ENCODE measurements at regions not wholly inside any gene's neighbourhood (a gene's known extent, or its start where the extent isn't known, plus 50 kb on each side); places are given as distances from the start of the nearest gene placed in this dataset.
A peak's percentile ranks its signal among the peaks of the same experiment; 100 is the strongest.

- no peak for DNase-seq (ENCODE audit: extremely low spot score, unreplicated experiment)
- Mint-ChIP-seq H3K4me1 (ENCODE audit: unreplicated experiment) (peaks cover 3% of the 10 kb centered on the region), H3K4me3 (no peak overlapping the region), H3K27me3 (peaks cover 20% of the 10 kb centered on the region), H3K27ac (no peak overlapping the region), H3K36me3 (peaks cover 3% of the 10 kb centered on the region), H3K9me3 (no peaks in the 10 kb centered on the region)
- no peak for TF ChIP-seq CTCF (conservative IDR thresholded peaks at IDR 0.05)
Measured at GRCh38 chr14:95391331-95391730, 71.6 kb upstream of the CLMN start.

GRCh38 chr14:95389471-95390011 is 69.8 kb upstream of the CLMN start:
- H3K9me3 Mint-ChIP-seq = no peaks in the 10 kb centered on the region
- H3K36me3 Mint-ChIP-seq = peaks cover 3% of the 10 kb centered on the region
- no peak overlapping the region for H3K4me3 Mint-ChIP-seq
- DNase-seq (ENCODE audit: extremely low spot score, unreplicated experiment) = peak; percentile 43
- no peak for TF ChIP-seq CTCF (conservative IDR thresholded peaks at IDR 0.05)
- H3K27ac Mint-ChIP-seq = no peak overlapping the region
- peaks cover 20% of the 10 kb centered on the region for H3K27me3 Mint-ChIP-seq
- H3K4me1 Mint-ChIP-seq (ENCODE audit: unreplicated experiment) = no peaks in the 10 kb centered on the region

GRCh38 chr14:95388699-95389098 is 69.0 kb upstream of the CLMN start:
- H3K4me1 Mint-ChIP-seq (ENCODE audit: unreplicated experiment) = no peaks in the 10 kb centered on the region
- DNase-seq (ENCODE audit: extremely low spot score, unreplicated experiment) = peak; percentile 11
- no peak overlapping the region for H3K4me3 Mint-ChIP-seq
- no peaks in the 10 kb centered on the region for H3K36me3 Mint-ChIP-seq
- no peak for TF ChIP-seq CTCF (conservative IDR thresholded peaks at IDR 0.05)
- no peaks in the 10 kb centered on the region for H3K9me3 Mint-ChIP-seq
- H3K27ac Mint-ChIP-seq = no peak overlapping the region
- peaks cover 19% of the 10 kb centered on the region for H3K27me3 Mint-ChIP-seq

- Mint-ChIP-seq H3K27me3 (peaks cover 19% of the 10 kb centered on the region), H3K36me3 (no peaks in the 10 kb centered on the region), H3K27ac (no peak overlapping the region), H3K4me3 (no peak overlapping the region), H3K9me3 (no peaks in the 10 kb centered on the region), H3K4me1 (ENCODE audit: unreplicated experiment) (no peaks in the 10 kb centered on the region)
- TF ChIP-seq CTCF (conservative IDR thresholded peaks at IDR 0.05) = no peak
- peak; percentile 20 for DNase-seq (ENCODE audit: extremely low spot score, unreplicated experiment)
Measured at GRCh38 chr14:95387826-95388445, 68.2 kb upstream of the CLMN start.

- Mint-ChIP-seq H3K27ac (no peak overlapping the region), H3K9me3 (no peaks in the 10 kb centered on the region), H3K36me3 (no peaks in the 10 kb centered on the region), H3K4me1 (ENCODE audit: unreplicated experiment) (no peaks in the 10 kb centered on the region), H3K4me3 (no peak overlapping the region), H3K27me3 (peaks cover 17% of the 10 kb centered on the region)
- DNase-seq (ENCODE audit: extremely low spot score, unreplicated experiment) = peak; percentile 45
- no peak for TF ChIP-seq CTCF (conservative IDR thresholded peaks at IDR 0.05)
Measured at GRCh38 chr14:95386536-95387095, 66.9 kb upstream of the CLMN start.
